Pancreas (tissue), 10 donors: ENCODE measurements at regions not wholly inside any gene's neighbourhood (a gene's known extent, or its start where the extent isn't known, plus 50 kb on each side); places are given as distances from the start of the nearest gene placed in this dataset.
A peak's percentile ranks its signal among the peaks of the same experiment; 100 is the strongest.

Experiments used
- ATAC-seq, 4 donors: fragments of 200-7000 bp; cut with Tn5 transposase; one replicate each; pipeline versions ENCODE4 v1.8.0 to v1.9.1; 2020; ENCODE audit warnings: mild to moderate bottlenecking in 4 of 4, moderate library complexity in 4 of 4
- DNase-seq, 6 donors: peaks; one replicate each; pipeline ENCODE4 v3.0.0-alpha.2; 2020
- FAIRE-seq: peaks from 2 replicates; lab custom pipeline; 2012; peaks lifted over from hg19 to GRCh38; lab: Jason Lieb, UNC
- H3K27ac ChIP-seq, 4 donors: fragments of 200-600 bp; sonication (generic); 1 replicate in 3 of 4; 2 replicates in 1 of 4; pipeline versions ENCODE4 v1.5.0 to v1.8.0; 2020
- H3K27me3 ChIP-seq, 4 donors: fragments of 200-600 bp; one replicate each; pipeline ENCODE4 v1.8.0; 2021
- H3K36me3 ChIP-seq, 3 donors: fragments of 200-600 bp; sonication (generic) in 1 of 3; one replicate each; pipeline versions ENCODE4 v1.5.0 to v1.8.0; 2020 to 2021
- H3K4me1 ChIP-seq, 3 donors: fragments of 200-600 bp; one replicate each; pipeline ENCODE4 v1.8.0; 2021
- H3K4me3 ChIP-seq, 4 donors: fragments of 200-600 bp; sonication (generic) in 2 of 4; one replicate each; pipeline versions ENCODE4 v1.5.0 to v1.8.0; 2020 to 2021
- H3K9me3 ChIP-seq, 4 donors: fragments of 200-600 bp; one replicate each; pipeline ENCODE4 v1.8.0; 2021
- WGBS, 2 donors: extraction: QIAGEN DNeasy Blood & Tissue Kit; methylation state at CpG; one replicate each; pipeline ENCODE4 v1.1.7; 2013; 5-methylcytosine and 5-hydroxymethylcytosine counted together
- intact Hi-C, 3 donors: fragments of 100-400 bp; cut with DNase I; formaldehyde crosslinking; loops; one replicate each; pipeline versions ENCODE4 v1.11.1 to v1.14.2; 2022
- TF ChIP-seq, protein P1 (sequence below), 4 donors: fragments of 200-600 bp; sonication (generic) in 3 of 4; IDR thresholded peaks; one replicate each; pipeline versions ENCODE4 v1.5.0 to v1.8.0; 2021; ENCODE audit warnings: antibody characterized with exemption in 4 of 4
- donor health status: healthy with polysubstance abuse.
- donor health status: DM: no; HTN: no; CAD: no; lungs with moderate emphysema.
- donor health status: DM: no; HTN: no; CAD: no.
- donor health status: control.
- donor health status: control.
- donor health status: Bipolar disorder and iron deficiency.
- donor health status: DM: yes; HTN: yes; CAD: no.
- donor health status: DM: no; HTN: no; CAD: no.
- donor health status: DM: no; HTN: no; CAD: no.
- donor health status: DM: yes; HTN: yes; CAD: no.

DNA sequence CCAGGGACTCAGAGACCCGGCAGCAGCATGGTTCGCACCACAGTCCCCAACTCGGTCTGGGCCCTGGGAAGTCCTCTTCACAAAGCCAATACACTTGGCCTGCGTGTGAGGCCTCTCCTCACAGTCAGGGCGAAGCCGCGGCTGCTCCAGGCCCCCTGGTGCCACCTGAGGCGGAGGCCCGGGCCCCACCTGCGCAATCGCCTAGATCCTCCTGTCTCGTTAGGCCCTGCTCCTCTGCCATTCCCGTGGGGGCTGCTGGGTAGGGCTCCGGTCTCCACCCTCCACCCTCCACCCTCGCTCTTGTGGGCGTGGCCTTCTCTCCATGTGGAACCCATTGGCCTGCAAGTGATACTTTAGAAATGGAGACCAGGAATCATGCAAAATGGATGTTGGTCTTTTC, 553.3 kb downstream of the INHBA start:
- H3K27me3 ChIP-seq, result no peaks in the 10 kb centered on the region
- TF ChIP-seq, protein P1, sequence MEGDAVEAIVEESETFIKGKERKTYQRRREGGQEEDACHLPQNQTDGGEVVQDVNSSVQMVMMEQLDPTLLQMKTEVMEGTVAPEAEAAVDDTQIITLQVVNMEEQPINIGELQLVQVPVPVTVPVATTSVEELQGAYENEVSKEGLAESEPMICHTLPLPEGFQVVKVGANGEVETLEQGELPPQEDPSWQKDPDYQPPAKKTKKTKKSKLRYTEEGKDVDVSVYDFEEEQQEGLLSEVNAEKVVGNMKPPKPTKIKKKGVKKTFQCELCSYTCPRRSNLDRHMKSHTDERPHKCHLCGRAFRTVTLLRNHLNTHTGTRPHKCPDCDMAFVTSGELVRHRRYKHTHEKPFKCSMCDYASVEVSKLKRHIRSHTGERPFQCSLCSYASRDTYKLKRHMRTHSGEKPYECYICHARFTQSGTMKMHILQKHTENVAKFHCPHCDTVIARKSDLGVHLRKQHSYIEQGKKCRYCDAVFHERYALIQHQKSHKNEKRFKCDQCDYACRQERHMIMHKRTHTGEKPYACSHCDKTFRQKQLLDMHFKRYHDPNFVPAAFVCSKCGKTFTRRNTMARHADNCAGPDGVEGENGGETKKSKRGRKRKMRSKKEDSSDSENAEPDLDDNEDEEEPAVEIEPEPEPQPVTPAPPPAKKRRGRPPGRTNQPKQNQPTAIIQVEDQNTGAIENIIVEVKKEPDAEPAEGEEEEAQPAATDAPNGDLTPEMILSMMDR (IDR thresholded peaks at IDR 0.05), result no peak
- intact Hi-C loops, result no loop called here
- WGBS, 2 donors, result 76 to 86% methylated on average over 16 of the region's 16 CpGs
- H3K9me3 ChIP-seq, result no peaks in the 10 kb centered on the region
- DNase-seq, result peak in 2 of 6 donors; percentile 9 to 66
- H3K4me3 ChIP-seq, result no peak overlapping the region
- no peaks in the 10 kb centered on the region for H3K36me3 ChIP-seq
- H3K27ac ChIP-seq, result no peak overlapping the region
- ATAC-seq, result no peak
- FAIRE-seq, result no peak
- H3K4me1 ChIP-seq, result no peaks in the 10 kb centered on the region

DNA sequence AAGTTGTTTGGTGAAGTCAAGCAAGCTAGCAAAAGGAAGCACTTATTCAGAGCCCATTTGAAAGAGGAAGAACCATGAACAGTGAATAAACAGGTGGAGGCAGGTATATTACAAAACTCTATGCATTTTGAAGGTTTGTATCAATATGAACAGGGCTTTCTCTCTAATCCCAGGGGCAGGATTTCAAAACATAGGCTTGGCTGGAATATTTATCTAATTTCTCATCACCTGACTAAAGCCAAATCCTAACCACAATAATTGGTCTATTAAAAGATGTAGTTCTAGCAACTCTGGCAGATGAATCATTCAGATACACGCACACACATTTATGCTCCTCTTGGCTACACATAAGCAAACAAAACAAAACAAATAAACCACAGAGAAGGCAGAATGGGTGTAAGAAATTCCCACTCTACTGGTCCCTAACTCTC, 554.4 kb downstream of the INHBA start:
- ATAC-seq (peak in 1 of 4 donors; percentile 41), DNase-seq (no peak), FAIRE-seq (no peak)
- WGBS, 2 donors, result 24 to 33% methylated on average over 1 of the region's 1 CpG
- no peaks in the 10 kb centered on the region for H3K4me1 ChIP-seq
- H3K4me3 ChIP-seq, result no peak overlapping the region
- H3K36me3 ChIP-seq, result no peaks in the 10 kb centered on the region
- H3K27ac ChIP-seq, result no peak overlapping the region
- intact Hi-C loops, result no loop called here
- no peaks in the 10 kb centered on the region for H3K9me3 ChIP-seq
- H3K27me3 ChIP-seq, result no peaks in the 10 kb centered on the region
- TF ChIP-seq, protein P1 (IDR thresholded peaks at IDR 0.05), result no peak

GRCh38 chr7:41147606-41148485, 555.0 kb downstream of the INHBA start:
- TF ChIP-seq, protein P1 (IDR thresholded peaks at IDR 0.05), result no peak
- intact Hi-C loops, result no loop called here
- no peak for FAIRE-seq
- no peaks in the 10 kb centered on the region for H3K9me3 ChIP-seq
- no peak overlapping the region for H3K27ac ChIP-seq
- 67 to 74% methylated on average over 3 of the region's 3 CpGs for WGBS, 2 donors
- no peak overlapping the region for H3K4me3 ChIP-seq
- H3K36me3 ChIP-seq, result no peaks in the 10 kb centered on the region
- ATAC-seq, result no peak
- no peak for DNase-seq
- H3K27me3 ChIP-seq, result no peaks in the 10 kb centered on the region
- no peaks in the 10 kb centered on the region for H3K4me1 ChIP-seq

- TF ChIP-seq, protein P1 (IDR thresholded peaks at IDR 0.05), result no peak
- no peak overlapping the region for H3K4me3 ChIP-seq
These were observed 556.5 kb downstream of the INHBA start for GRCh38 chr7:41146429-41146828.

GRCh38 chr7:41145656-41146055, 557.2 kb downstream of the INHBA start:
- 55 to 57% methylated on average over 3 of the region's 3 CpGs for WGBS, 2 donors
- no peak for ATAC-seq
- intact Hi-C loops, result no loop called here

More at GRCh38 chr7:41146429-41146828, 556.5 kb downstream of the INHBA start:
- no peaks in the 10 kb centered on the region for H3K9me3 ChIP-seq
- FAIRE-seq (no peak), ATAC-seq (no peak), DNase-seq (no peak)
- H3K4me1 ChIP-seq, result no peaks in the 10 kb centered on the region
- H3K27ac ChIP-seq, result no peak overlapping the region
- 70 to 87% methylated on average over 3 of the region's 3 CpGs for WGBS, 2 donors
- no peaks in the 10 kb centered on the region for H3K27me3 ChIP-seq
- intact Hi-C loops, result no loop called here
- no peaks in the 10 kb centered on the region for H3K36me3 ChIP-seq

More at GRCh38 chr7:41145656-41146055, 557.2 kb downstream of the INHBA start:
- H3K27ac ChIP-seq, result no peak overlapping the region
- H3K9me3 ChIP-seq, result no peaks in the 10 kb centered on the region
- no peak overlapping the region for H3K4me3 ChIP-seq
- DNase-seq (no peak), FAIRE-seq (no peak)
- no peaks in the 10 kb centered on the region for H3K4me1 ChIP-seq
- no peaks in the 10 kb centered on the region for H3K36me3 ChIP-seq
- no peaks in the 10 kb centered on the region for H3K27me3 ChIP-seq
- TF ChIP-seq, protein P1 (IDR thresholded peaks at IDR 0.05), result no peak
